Vagina (tissue), 2 donors: ENCODE measurements at regions not wholly inside any gene's neighbourhood (a gene's known extent, or its start where the extent isn't known, plus 50 kb on each side); places are given as distances from the start of the nearest gene placed in this dataset.

Experiments
- DNase-seq, 2 donors: peaks; one replicate each; pipeline ENCODE4 v3.0.0-alpha.2; 2017; ENCODE audit errors: extremely low spot score in 2 of 2
- H3K27ac ChIP-seq: fragments of 200-600 bp; sonication (generic); one replicate; pipeline ENCODE4 v1.5.1; 2019
- H3K27me3 ChIP-seq: fragments of 200-600 bp; sonication (generic); one replicate; pipeline ENCODE4 v1.5.1; 2019
- H3K36me3 ChIP-seq, 2 donors: fragments of 200-600 bp; sonication (generic); one replicate each; pipeline ENCODE4 v1.5.1; 2017 to 2019
- H3K4me1 ChIP-seq: fragments of 200-600 bp; sonication (generic); one replicate; pipeline ENCODE4 v1.5.1; 2019
- H3K4me3 ChIP-seq, 2 donors: fragments of 200-600 bp; sonication (generic); 1 replicate in 1 of 2; 2 replicates in 1 of 2; pipeline ENCODE4 v1.5.1; 2016 to 2019
- H3K9me3 ChIP-seq: fragments of 200-600 bp; sonication (generic); one replicate; pipeline ENCODE4 v1.5.1; 2019
- POLR2A ChIP-seq, 2 donors: fragments of 450-650 bp; IDR thresholded peaks; one replicate each; pipeline ENCODE4 v1.6.1; 2017; ENCODE audit warnings: antibody characterized with exemption in 2 of 2, mild to moderate bottlenecking in 2 of 2, moderate library complexity in 2 of 2
- POLR2AphosphoS5 ChIP-seq, 2 donors: sonication (generic); formaldehyde crosslinking; IDR thresholded peaks; one replicate each; pipeline ENCODE4 v1.9.0; 2017; ENCODE audit warnings: antibody characterized with exemption in 2 of 2, mild to moderate bottlenecking in 2 of 2, low read depth in 1 of 2; ENCODE audit not compliant: insufficient read depth in 1 of 2
- intact Hi-C: fragments of 100-400 bp; cut with DNase I; formaldehyde crosslinking; loops from one replicate; pipeline ENCODE4 v1.15.1; 2023
- TF ChIP-seq, protein P1 (sequence below), 3 experiments: fragments of 450-650 bp in 2 of 3; fragments of 200-600 bp in 1 of 3; sonication (generic) in 1 of 3; IDR thresholded peaks; one replicate each; pipeline ENCODE4 v1.5.1; 2017 to 2019; ENCODE audit warnings: antibody characterized with exemption in 3 of 3, mild to moderate bottlenecking in 2 of 3, moderate library complexity in 2 of 3

DNA sequence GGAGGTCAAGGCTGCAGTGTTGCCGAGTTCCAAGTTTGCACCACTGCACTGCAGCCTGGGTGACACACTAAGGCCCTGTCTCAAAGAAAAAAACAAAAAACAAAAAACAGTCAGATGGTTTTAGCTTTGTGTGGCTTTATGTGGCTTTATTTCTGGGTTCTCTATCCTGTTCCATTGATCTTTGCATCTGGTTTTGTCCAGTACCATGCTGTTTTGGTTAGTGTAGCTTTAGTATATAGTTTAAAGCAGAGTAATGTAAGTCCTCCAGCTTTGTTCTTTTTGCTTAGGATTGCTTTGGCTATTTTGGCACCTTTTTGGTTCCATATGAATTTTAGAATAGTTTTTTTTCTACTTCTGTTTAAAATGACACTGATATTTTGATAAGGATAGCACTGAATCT lies 225.5 kb downstream of the HDGFL1 start:
- Histone ChIP-seq H3K4me1 (no peaks in the 10 kb centered on the region), H3K36me3 (no peaks in the 10 kb centered on the region), H3K27ac (no peak overlapping the region), H3K4me3 (no peak overlapping the region), H3K27me3 (no peaks in the 10 kb centered on the region), H3K9me3 (peaks cover 4% of the 10 kb centered on the region)
- no peak for DNase-seq
- intact Hi-C loops, result no loop called here
- TF ChIP-seq, protein P1, sequence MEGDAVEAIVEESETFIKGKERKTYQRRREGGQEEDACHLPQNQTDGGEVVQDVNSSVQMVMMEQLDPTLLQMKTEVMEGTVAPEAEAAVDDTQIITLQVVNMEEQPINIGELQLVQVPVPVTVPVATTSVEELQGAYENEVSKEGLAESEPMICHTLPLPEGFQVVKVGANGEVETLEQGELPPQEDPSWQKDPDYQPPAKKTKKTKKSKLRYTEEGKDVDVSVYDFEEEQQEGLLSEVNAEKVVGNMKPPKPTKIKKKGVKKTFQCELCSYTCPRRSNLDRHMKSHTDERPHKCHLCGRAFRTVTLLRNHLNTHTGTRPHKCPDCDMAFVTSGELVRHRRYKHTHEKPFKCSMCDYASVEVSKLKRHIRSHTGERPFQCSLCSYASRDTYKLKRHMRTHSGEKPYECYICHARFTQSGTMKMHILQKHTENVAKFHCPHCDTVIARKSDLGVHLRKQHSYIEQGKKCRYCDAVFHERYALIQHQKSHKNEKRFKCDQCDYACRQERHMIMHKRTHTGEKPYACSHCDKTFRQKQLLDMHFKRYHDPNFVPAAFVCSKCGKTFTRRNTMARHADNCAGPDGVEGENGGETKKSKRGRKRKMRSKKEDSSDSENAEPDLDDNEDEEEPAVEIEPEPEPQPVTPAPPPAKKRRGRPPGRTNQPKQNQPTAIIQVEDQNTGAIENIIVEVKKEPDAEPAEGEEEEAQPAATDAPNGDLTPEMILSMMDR (IDR thresholded peaks at IDR 0.05), result no peak
- TF ChIP-seq POLR2A (IDR thresholded peaks at IDR 0.05), result no peak
- no peak for TF ChIP-seq POLR2AphosphoS5 (IDR thresholded peaks at IDR 0.05; ENCODE audit: insufficient read depth in 1 of 2, low read depth in 1 of 2)

DNA sequence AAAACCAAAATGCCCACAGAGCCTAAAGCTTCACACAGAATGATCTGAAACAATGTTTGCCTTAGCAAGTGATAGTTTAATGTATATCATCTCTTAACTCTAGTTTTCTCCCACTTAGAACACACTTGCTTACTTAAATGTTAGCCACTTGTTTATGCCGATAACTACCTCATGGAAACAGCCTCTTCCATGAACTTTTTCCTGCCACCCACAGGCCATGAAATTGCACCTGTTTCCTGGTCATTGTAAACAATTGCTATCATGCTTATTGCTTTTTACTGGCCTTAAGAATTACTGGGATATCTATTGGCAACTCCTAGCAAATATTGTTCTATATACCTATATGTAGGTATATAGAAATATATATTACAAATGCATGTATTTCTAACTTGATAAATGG lies 231.1 kb downstream of the HDGFL1 start:
- Histone ChIP-seq H3K27ac (no peak overlapping the region), H3K4me3 (no peak overlapping the region), H3K9me3 (no peaks in the 10 kb centered on the region), H3K36me3 (no peaks in the 10 kb centered on the region), H3K4me1 (no peaks in the 10 kb centered on the region), H3K27me3 (no peaks in the 10 kb centered on the region)
- no peak for DNase-seq
- TF ChIP-seq, protein P1 (IDR thresholded peaks at IDR 0.05), result no peak
- TF ChIP-seq POLR2AphosphoS5 (IDR thresholded peaks at IDR 0.05; ENCODE audit: insufficient read depth in 1 of 2, low read depth in 1 of 2), result no peak
- TF ChIP-seq POLR2A (IDR thresholded peaks at IDR 0.05), result no peak
- intact Hi-C loops, result no loop called here

DNA sequence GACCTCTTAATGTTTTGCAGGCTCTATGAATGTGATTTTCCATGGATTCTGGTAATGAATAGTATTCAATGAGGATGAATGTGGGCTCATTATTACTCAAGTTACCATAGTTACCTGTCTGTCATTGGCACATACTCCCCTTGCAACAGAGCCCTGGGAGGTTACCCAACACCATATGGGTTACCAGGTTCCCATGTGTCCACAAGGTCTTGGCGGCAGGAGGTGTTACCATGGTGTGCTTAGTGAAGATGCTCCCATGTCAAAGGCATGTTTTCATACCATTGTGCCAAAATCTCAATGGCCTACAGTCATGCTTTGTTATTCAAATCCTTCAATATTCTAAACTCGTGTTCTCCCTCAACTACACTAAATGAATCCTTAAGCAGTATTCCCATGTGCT lies 232.5 kb downstream of the HDGFL1 start:
- no peaks in the 10 kb centered on the region for H3K27me3 ChIP-seq
- H3K4me1 ChIP-seq, result no peaks in the 10 kb centered on the region
- no peak overlapping the region for H3K4me3 ChIP-seq
- intact Hi-C loops, result no loop called here
- DNase-seq, result no peak
- no peaks in the 10 kb centered on the region for H3K9me3 ChIP-seq
- no peak overlapping the region for H3K27ac ChIP-seq
- TF ChIP-seq, protein P1 (IDR thresholded peaks at IDR 0.05), result no peak
- no peak for TF ChIP-seq POLR2A (IDR thresholded peaks at IDR 0.05)
- TF ChIP-seq POLR2AphosphoS5 (IDR thresholded peaks at IDR 0.05; ENCODE audit: insufficient read depth in 1 of 2, low read depth in 1 of 2), result no peak
- H3K36me3 ChIP-seq, result no peaks in the 10 kb centered on the region

DNA sequence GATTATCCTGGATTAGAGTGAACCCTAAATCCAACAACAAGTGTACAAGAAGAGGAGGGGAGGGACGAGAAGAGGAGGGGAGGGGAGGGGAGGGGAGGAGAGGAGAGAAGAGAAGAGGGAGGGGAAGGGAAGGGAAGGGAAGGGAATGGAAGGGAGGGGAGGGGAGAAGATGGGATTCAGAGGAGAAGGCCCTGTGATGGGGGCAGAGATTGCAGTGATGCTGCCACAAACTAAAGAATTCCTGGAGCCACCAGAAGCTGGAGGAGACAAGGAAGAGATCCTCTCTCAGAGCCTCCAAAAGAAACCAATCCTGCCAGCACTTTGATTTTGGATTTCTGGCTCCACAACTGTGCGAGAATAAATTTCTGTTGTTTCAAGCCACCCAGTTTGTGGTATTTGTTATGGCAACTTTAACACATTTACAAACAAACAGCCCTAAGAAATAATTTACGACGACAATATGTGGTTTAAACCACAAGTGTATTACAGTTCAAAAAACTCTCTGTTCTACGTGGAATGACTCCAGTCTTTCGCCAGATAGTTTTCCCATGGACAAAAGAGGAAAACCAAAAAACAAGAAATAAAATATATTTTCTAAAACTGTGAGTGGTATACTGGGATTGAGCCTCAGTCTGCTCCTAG lies 235.4 kb downstream of the HDGFL1 start:
- Histone ChIP-seq H3K4me3 (no peak overlapping the region), H3K27ac (no peak overlapping the region), H3K36me3 (no peaks in the 10 kb centered on the region), H3K27me3 (no peaks in the 10 kb centered on the region), H3K4me1 (no peaks in the 10 kb centered on the region), H3K9me3 (no peaks in the 10 kb centered on the region)
- DNase-seq, result no peak
- intact Hi-C loops, result no loop called here
- TF ChIP-seq, protein P1 (IDR thresholded peaks at IDR 0.05), result no peak
- TF ChIP-seq POLR2A (IDR thresholded peaks at IDR 0.05) (no peak), POLR2AphosphoS5 (IDR thresholded peaks at IDR 0.05; ENCODE audit: insufficient read depth in 1 of 2, low read depth in 1 of 2) (no peak)

DNA sequence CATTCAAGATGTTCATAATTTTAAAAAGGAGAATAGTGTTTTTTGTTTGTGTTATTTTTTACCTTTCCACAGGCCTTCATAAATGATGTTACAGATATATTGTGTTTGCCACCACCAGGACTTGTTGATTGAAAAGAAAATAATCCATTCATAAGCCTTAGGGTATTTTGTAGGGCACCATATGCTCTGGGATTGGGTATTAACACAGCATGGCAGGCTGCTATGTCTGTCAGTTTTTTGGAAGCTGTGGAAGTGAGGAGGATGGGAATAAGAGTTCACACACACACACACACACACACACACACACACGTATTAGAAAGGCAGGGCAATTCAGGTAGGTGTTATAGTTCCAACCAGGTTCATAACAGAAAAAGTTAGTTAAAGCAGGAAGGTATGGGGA lies 237.9 kb downstream of the HDGFL1 start:
- no peak for TF ChIP-seq POLR2AphosphoS5 (IDR thresholded peaks at IDR 0.05; ENCODE audit: insufficient read depth in 1 of 2, low read depth in 1 of 2)
- TF ChIP-seq, protein P1 (IDR thresholded peaks at IDR 0.05), result no peak
- no peak for TF ChIP-seq POLR2A (IDR thresholded peaks at IDR 0.05)
- intact Hi-C loops, result no loop called here

More for the DNA sequence above, 237.9 kb downstream of the HDGFL1 start:
- no peaks in the 10 kb centered on the region for H3K36me3 ChIP-seq
- no peaks in the 10 kb centered on the region for H3K4me1 ChIP-seq
- no peak for DNase-seq
- no peaks in the 10 kb centered on the region for H3K9me3 ChIP-seq
- H3K27ac ChIP-seq, result no peak overlapping the region
- no peaks in the 10 kb centered on the region for H3K27me3 ChIP-seq
- H3K4me3 ChIP-seq, result no peak overlapping the region
